Vagina (tissue), 2 donors: ENCODE measurements at regions not wholly inside any gene's neighbourhood (a gene's known extent, or its start where the extent isn't known, plus 50 kb on each side); places are given as distances from the start of the nearest gene placed in this dataset.

ENCODE experiments used
- DNase-seq, 2 donors: peaks; one replicate each; pipeline ENCODE4 v3.0.0-alpha.2; 2017; ENCODE audit errors: extremely low spot score in 2 of 2
- H3K27ac ChIP-seq: fragments of 200-600 bp; sonication (generic); one replicate; pipeline ENCODE4 v1.5.1; 2019
- H3K27me3 ChIP-seq: fragments of 200-600 bp; sonication (generic); one replicate; pipeline ENCODE4 v1.5.1; 2019
- H3K36me3 ChIP-seq, 2 donors: fragments of 200-600 bp; sonication (generic); one replicate each; pipeline ENCODE4 v1.5.1; 2017 to 2019
- H3K4me1 ChIP-seq: fragments of 200-600 bp; sonication (generic); one replicate; pipeline ENCODE4 v1.5.1; 2019
- H3K4me3 ChIP-seq, 2 donors: fragments of 200-600 bp; sonication (generic); 1 replicate in 1 of 2; 2 replicates in 1 of 2; pipeline ENCODE4 v1.5.1; 2016 to 2019
- H3K9me3 ChIP-seq: fragments of 200-600 bp; sonication (generic); one replicate; pipeline ENCODE4 v1.5.1; 2019
- POLR2A ChIP-seq, 2 donors: fragments of 450-650 bp; IDR thresholded peaks; one replicate each; pipeline ENCODE4 v1.6.1; 2017; ENCODE audit warnings: antibody characterized with exemption in 2 of 2, mild to moderate bottlenecking in 2 of 2, moderate library complexity in 2 of 2
- POLR2AphosphoS5 ChIP-seq, 2 donors: sonication (generic); formaldehyde crosslinking; IDR thresholded peaks; one replicate each; pipeline ENCODE4 v1.9.0; 2017; ENCODE audit warnings: antibody characterized with exemption in 2 of 2, mild to moderate bottlenecking in 2 of 2, low read depth in 1 of 2; ENCODE audit not compliant: insufficient read depth in 1 of 2
- intact Hi-C: fragments of 100-400 bp; cut with DNase I; formaldehyde crosslinking; loops from one replicate; pipeline ENCODE4 v1.15.1; 2023
- TF ChIP-seq, protein P1 (sequence below), 3 experiments: fragments of 450-650 bp in 2 of 3; fragments of 200-600 bp in 1 of 3; sonication (generic) in 1 of 3; IDR thresholded peaks; one replicate each; pipeline ENCODE4 v1.5.1; 2017 to 2019; ENCODE audit warnings: antibody characterized with exemption in 3 of 3, mild to moderate bottlenecking in 2 of 3, moderate library complexity in 2 of 3

DNA sequence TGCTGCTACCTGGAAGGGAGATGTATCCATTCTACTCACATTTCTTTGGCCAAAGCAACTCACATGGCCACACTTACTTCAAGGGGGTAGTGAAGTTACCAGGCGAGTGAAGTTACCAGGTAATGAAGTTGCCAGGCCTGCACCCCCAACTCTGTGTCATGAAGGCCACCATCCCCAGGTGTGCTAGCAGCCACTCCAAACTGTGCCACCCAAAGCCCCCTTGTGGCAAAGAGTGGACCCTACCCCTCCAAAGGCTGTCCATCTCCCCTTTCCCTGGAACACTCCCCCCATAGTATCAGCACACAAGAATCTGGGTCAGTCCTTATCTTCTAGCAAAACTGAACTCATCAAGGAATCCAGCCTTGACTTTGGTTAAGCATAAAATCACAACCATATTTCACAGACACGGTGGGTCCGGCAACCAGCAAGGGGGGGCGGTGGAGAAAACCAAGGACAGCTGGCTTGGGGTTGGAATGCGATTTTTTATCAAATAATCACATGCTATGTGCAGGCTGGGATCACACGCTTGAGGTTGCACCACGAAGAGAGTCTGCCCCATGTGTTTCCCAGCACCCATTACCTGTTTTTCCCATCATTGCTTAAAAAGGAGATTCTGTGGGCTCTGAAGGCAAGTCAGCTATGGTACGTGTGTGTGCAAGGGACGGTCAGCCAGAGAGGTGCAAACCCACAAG lies 60.9 kb downstream of the ZFP36L2 start:
- Histone ChIP-seq H3K27me3 (no peaks in the 10 kb centered on the region), H3K4me1 (peaks cover 25% of the 10 kb centered on the region), H3K9me3 (no peaks in the 10 kb centered on the region), H3K27ac (no peak overlapping the region), H3K4me3 (no peak overlapping the region), H3K36me3 (no peaks in the 10 kb centered on the region)
- intact Hi-C loops: no loop called here
- TF ChIP-seq POLR2AphosphoS5 (IDR thresholded peaks at IDR 0.05; ENCODE audit: insufficient read depth in 1 of 2, low read depth in 1 of 2) (no peak), POLR2A (IDR thresholded peaks at IDR 0.05) (no peak)
- TF ChIP-seq, protein P1, sequence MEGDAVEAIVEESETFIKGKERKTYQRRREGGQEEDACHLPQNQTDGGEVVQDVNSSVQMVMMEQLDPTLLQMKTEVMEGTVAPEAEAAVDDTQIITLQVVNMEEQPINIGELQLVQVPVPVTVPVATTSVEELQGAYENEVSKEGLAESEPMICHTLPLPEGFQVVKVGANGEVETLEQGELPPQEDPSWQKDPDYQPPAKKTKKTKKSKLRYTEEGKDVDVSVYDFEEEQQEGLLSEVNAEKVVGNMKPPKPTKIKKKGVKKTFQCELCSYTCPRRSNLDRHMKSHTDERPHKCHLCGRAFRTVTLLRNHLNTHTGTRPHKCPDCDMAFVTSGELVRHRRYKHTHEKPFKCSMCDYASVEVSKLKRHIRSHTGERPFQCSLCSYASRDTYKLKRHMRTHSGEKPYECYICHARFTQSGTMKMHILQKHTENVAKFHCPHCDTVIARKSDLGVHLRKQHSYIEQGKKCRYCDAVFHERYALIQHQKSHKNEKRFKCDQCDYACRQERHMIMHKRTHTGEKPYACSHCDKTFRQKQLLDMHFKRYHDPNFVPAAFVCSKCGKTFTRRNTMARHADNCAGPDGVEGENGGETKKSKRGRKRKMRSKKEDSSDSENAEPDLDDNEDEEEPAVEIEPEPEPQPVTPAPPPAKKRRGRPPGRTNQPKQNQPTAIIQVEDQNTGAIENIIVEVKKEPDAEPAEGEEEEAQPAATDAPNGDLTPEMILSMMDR (IDR thresholded peaks at IDR 0.05): no peak
- no peak for DNase-seq

DNA sequence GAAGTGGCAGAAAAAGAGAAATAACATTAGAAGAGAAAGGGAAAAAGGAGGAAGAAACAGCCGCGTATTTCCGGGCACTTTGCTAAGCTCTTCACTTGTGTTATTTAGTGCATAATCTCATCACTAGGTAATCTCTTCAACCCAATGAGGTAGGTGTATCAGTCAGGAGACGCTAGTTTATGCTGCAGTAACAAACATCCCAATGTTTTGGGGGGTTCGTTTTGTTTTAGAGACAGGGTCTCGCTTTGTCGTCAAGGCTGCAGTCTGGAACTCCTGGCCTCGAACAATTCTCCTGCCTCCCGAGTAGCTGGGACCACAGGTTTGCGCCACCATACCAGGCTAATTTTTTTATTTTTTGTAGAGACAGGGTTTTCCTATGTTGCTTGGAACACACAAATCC lies 61.7 kb downstream of the ZFP36L2 start:
- peaks cover 29% of the 10 kb centered on the region for H3K4me1 ChIP-seq
- TF ChIP-seq POLR2A (IDR thresholded peaks at IDR 0.05) (no peak), POLR2AphosphoS5 (IDR thresholded peaks at IDR 0.05; ENCODE audit: insufficient read depth in 1 of 2, low read depth in 1 of 2) (no peak)
- TF ChIP-seq, protein P1 (IDR thresholded peaks at IDR 0.05): no peak
- H3K9me3 ChIP-seq: no peaks in the 10 kb centered on the region
- H3K36me3 ChIP-seq: no peaks in the 10 kb centered on the region
- no peak for DNase-seq
- no peaks in the 10 kb centered on the region for H3K27me3 ChIP-seq
- no peak overlapping the region for H3K27ac ChIP-seq
- no peak overlapping the region for H3K4me3 ChIP-seq
- intact Hi-C loops: no loop called here

GRCh38 chr2:43163584-43164270 lies 62.7 kb downstream of the ZFP36L2 start:
- DNase-seq: no peak
- no peak overlapping the region for H3K27ac ChIP-seq
- no peaks in the 10 kb centered on the region for H3K9me3 ChIP-seq
- intact Hi-C loops: no loop called here
- H3K27me3 ChIP-seq: no peaks in the 10 kb centered on the region
- TF ChIP-seq, protein P1 (IDR thresholded peaks at IDR 0.05): no peak
- H3K4me3 ChIP-seq: no peak overlapping the region
- H3K4me1 ChIP-seq: peaks cover 31% of the 10 kb centered on the region
- H3K36me3 ChIP-seq: no peaks in the 10 kb centered on the region

GRCh38 chr2:43162511-43162776 lies 64.0 kb downstream of the ZFP36L2 start:
- peaks cover 35% of the 10 kb centered on the region for H3K4me1 ChIP-seq
- H3K36me3 ChIP-seq: no peaks in the 10 kb centered on the region
- no peaks in the 10 kb centered on the region for H3K27me3 ChIP-seq
- no peak overlapping the region for H3K27ac ChIP-seq
- no peak overlapping the region for H3K4me3 ChIP-seq
- no peak for TF ChIP-seq POLR2AphosphoS5 (IDR thresholded peaks at IDR 0.05; ENCODE audit: insufficient read depth in 1 of 2, low read depth in 1 of 2)
- no peak for TF ChIP-seq POLR2A (IDR thresholded peaks at IDR 0.05)
- TF ChIP-seq, protein P1 (IDR thresholded peaks at IDR 0.05): no peak
- H3K9me3 ChIP-seq: no peaks in the 10 kb centered on the region
- DNase-seq: no peak
- intact Hi-C loops: no loop called here
